Chondrocyte (in vitro differentiated cells): ENCODE measurements at regions not wholly inside any gene's neighbourhood (a gene's known extent, or its start where the extent isn't known, plus 50 kb on each side); places are given as distances from the start of the nearest gene placed in this dataset.

Experiments used
- DNase-seq: peaks from one replicate; pipeline ENCODE4 v3.0.0; 2021; ENCODE audit warnings: mixed read lengths, low spot score
- H3K27ac Mint-ChIP-seq: one replicate; pipeline ENCODE4 v1.8.0; 2021; ENCODE audit warnings: mild to moderate bottlenecking, moderate library complexity, mixed read lengths; ENCODE audit not compliant: unreplicated experiment
- H3K27me3 Mint-ChIP-seq: 2 replicates; pipeline ENCODE4 v1.8.0; 2021; ENCODE audit warnings: low read depth, mixed read lengths
- H3K36me3 Mint-ChIP-seq: 2 replicates; pipeline ENCODE4 v1.8.0; 2021; ENCODE audit warnings: low read depth, mixed read lengths
- H3K4me1 Mint-ChIP-seq: 2 replicates; pipeline ENCODE4 v1.8.0; 2021; ENCODE audit warnings: low read depth, mild to moderate bottlenecking, mixed read lengths
- H3K4me3 Mint-ChIP-seq: one replicate; pipeline ENCODE4 v1.8.0; 2021; ENCODE audit warnings: mild to moderate bottlenecking, moderate library complexity, mixed read lengths; ENCODE audit not compliant: unreplicated experiment
- H3K9me3 Mint-ChIP-seq: 2 replicates; pipeline ENCODE4 v1.8.0; 2021; ENCODE audit warnings: low read depth, mixed read lengths
- TF ChIP-seq, protein P1 (sequence below): fragments of 200-600 bp; sonication (generic); IDR thresholded peaks from 2 replicates; pipeline ENCODE4 v1.5.0; 2021; ENCODE audit warnings: antibody characterized with exemption, mild to moderate bottlenecking, moderate library complexity

- H3K36me3 Mint-ChIP-seq: no peaks in the 10 kb centered on the region
- peak; percentile 57 for DNase-seq
- peaks cover 5% of the 10 kb centered on the region for H3K27me3 Mint-ChIP-seq
- H3K4me1 Mint-ChIP-seq: no peaks in the 10 kb centered on the region
- H3K27ac Mint-ChIP-seq: no peak overlapping the region
- TF ChIP-seq, protein P1, sequence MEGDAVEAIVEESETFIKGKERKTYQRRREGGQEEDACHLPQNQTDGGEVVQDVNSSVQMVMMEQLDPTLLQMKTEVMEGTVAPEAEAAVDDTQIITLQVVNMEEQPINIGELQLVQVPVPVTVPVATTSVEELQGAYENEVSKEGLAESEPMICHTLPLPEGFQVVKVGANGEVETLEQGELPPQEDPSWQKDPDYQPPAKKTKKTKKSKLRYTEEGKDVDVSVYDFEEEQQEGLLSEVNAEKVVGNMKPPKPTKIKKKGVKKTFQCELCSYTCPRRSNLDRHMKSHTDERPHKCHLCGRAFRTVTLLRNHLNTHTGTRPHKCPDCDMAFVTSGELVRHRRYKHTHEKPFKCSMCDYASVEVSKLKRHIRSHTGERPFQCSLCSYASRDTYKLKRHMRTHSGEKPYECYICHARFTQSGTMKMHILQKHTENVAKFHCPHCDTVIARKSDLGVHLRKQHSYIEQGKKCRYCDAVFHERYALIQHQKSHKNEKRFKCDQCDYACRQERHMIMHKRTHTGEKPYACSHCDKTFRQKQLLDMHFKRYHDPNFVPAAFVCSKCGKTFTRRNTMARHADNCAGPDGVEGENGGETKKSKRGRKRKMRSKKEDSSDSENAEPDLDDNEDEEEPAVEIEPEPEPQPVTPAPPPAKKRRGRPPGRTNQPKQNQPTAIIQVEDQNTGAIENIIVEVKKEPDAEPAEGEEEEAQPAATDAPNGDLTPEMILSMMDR: no peak
- H3K4me3 Mint-ChIP-seq: no peak overlapping the region
- H3K9me3 Mint-ChIP-seq: peaks cover 5% of the 10 kb centered on the region
Observed at GRCh38 chrX:113586281-113586898, 745.8 kb upstream of the AMOT start.

DNA sequence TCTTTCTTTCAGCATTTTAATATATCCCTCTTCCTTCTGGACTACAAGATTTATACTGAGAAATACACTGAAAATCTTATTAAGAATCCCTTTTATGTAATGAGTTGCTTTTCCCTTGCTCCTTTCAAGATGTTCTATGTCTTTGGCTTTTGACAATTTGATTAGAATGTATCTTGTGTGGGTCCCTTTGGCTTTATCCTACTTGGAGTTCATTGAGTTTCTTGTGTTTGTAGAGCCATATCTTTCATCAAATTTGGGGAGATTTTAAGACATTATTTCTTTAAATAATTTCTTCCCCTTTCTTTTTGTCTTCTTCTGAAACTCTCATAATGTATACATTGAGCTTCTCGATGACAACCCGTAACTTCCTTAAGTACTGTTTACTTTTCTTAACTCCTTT lies 739.9 kb upstream of the AMOT start:
- TF ChIP-seq, protein P1: no peak
- peaks cover 3% of the 10 kb centered on the region for H3K27me3 Mint-ChIP-seq
- DNase-seq: no peak
- H3K9me3 Mint-ChIP-seq: peaks cover 17% of the 10 kb centered on the region
- H3K27ac Mint-ChIP-seq: no peak overlapping the region
- no peaks in the 10 kb centered on the region for H3K4me1 Mint-ChIP-seq
- H3K4me3 Mint-ChIP-seq: no peak overlapping the region
- H3K36me3 Mint-ChIP-seq: no peaks in the 10 kb centered on the region

DNA sequence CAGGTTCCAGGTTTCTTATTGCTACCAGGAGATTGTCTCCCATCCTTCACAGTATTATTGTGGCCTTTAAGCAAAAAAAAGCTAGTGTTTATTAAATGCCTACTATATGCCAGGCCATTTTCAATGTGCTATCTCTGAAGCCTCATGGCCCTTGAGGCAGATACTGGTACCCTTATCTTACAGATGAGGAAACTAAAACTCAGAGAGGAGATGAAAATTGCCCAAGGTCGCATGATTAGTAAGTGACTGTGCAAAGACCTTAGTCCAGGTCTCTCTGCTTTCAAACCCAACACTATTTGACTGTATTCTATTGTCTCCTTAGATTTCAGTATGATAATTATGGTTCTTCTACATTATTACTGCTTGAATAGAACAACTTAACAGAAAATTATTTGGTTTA lies 717.9 kb upstream of the AMOT start:
- Mint-ChIP-seq H3K27me3 (peaks cover 10% of the 10 kb centered on the region), H3K27ac (no peak overlapping the region), H3K4me3 (no peak overlapping the region), H3K4me1 (no peaks in the 10 kb centered on the region), H3K36me3 (no peaks in the 10 kb centered on the region), H3K9me3 (no peaks in the 10 kb centered on the region)
- TF ChIP-seq, protein P1: no peak
- no peak for DNase-seq

DNA sequence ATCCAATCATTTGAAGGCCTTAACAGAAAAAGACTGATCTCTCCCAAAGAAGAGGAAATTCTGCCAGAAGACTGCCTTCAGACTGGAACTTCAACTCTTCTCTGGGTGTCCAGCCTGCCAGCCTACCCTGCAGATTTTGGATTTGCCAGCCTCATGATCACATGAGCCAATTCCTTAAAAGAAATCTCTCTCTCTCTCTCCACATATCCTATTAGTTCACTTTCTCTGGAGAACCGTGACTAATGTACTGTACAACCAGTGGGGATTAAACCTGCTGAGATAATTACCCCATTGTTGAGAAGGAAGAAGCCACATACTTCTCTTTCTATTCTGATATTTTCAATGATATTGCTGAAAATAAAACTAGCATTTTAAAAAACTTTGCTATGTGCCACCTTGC lies 711.3 kb upstream of the AMOT start:
- Mint-ChIP-seq H3K4me3 (no peak overlapping the region), H3K27me3 (peaks cover 2% of the 10 kb centered on the region), H3K9me3 (no peaks in the 10 kb centered on the region), H3K4me1 (no peaks in the 10 kb centered on the region), H3K36me3 (no peaks in the 10 kb centered on the region), H3K27ac (no peak overlapping the region)
- TF ChIP-seq, protein P1: no peak
- DNase-seq: no peak

GRCh38 chrX:113548308-113549015 lies 707.8 kb upstream of the AMOT start:
- Mint-ChIP-seq H3K27ac (no peak overlapping the region), H3K27me3 (no peaks in the 10 kb centered on the region), H3K4me1 (no peaks in the 10 kb centered on the region)

More at GRCh38 chrX:113548308-113549015, 707.8 kb upstream of the AMOT start:
- no peak overlapping the region for H3K4me3 Mint-ChIP-seq
- no peaks in the 10 kb centered on the region for H3K9me3 Mint-ChIP-seq
- no peak for DNase-seq
- H3K36me3 Mint-ChIP-seq: no peaks in the 10 kb centered on the region
- TF ChIP-seq, protein P1: no peak
